ENCODE measurements at regions not wholly inside any gene's neighbourhood (a gene's known extent, or its start where the extent isn't known, plus 50 kb on each side); places are given as distances from the start of the nearest gene placed in this dataset.

- Mint-ChIP-seq H3K36me3 (no peaks in the 10 kb centered on the region), H3K4me3 (no peak overlapping the region), H3K27ac (no peak overlapping the region), H3K27me3 (peaks cover 17 to 39% of the 10 kb centered on the region in 2 donors), H3K9me3 (no peaks in the 10 kb centered on the region), H3K4me1 (peaks cover 0 to 3% of the 10 kb centered on the region in 2 donors)
- DNase-seq (no peak), ATAC-seq (replicated peaks) (no peak)
Measured at GRCh38 chr5:159861086-159861485, 55.2 kb upstream of the ADRA1B start.

GRCh38 chr5:159864885-159865691 is 51.2 kb upstream of the ADRA1B start:
- DNase-seq, result no peak
- H3K27me3 Mint-ChIP-seq, result peaks cover 27 to 50% of the 10 kb centered on the region in 2 donors

GRCh38 chr5:159866093-159866492 is 50.2 kb upstream of the ADRA1B start:
- DNase-seq (no peak), ATAC-seq (replicated peaks) (no peak)
- H3K36me3 Mint-ChIP-seq, result no peaks in the 10 kb centered on the region
- no peaks in the 10 kb centered on the region for H3K9me3 Mint-ChIP-seq
- peaks cover 31 to 45% of the 10 kb centered on the region in 2 donors for H3K27me3 Mint-ChIP-seq
- H3K4me1 Mint-ChIP-seq, result peaks cover 0 to 3% of the 10 kb centered on the region in 2 donors
- H3K27ac Mint-ChIP-seq, result no peak overlapping the region
- no peak overlapping the region for H3K4me3 Mint-ChIP-seq

More at GRCh38 chr5:159864885-159865691, 51.2 kb upstream of the ADRA1B start:
- no peak overlapping the region for H3K4me3 Mint-ChIP-seq
- H3K36me3 Mint-ChIP-seq, result no peaks in the 10 kb centered on the region
- H3K4me1 Mint-ChIP-seq, result peaks cover 0 to 3% of the 10 kb centered on the region in 2 donors
- H3K27ac Mint-ChIP-seq, result no peak overlapping the region
- ATAC-seq (replicated peaks), result peak in 1 of 2 donors; percentile 38
- H3K9me3 Mint-ChIP-seq, result no peaks in the 10 kb centered on the region
